WERI-Rb-1 (cell line): ENCODE measurements at regions not wholly inside any gene's neighbourhood (a gene's known extent, or its start where the extent isn't known, plus 50 kb on each side); places are given as distances from the start of the nearest gene placed in this dataset.

Source experiments
- DNase-seq: peaks from one replicate; pipeline ENCODE4 v3.0.0-alpha.2; 2020
- H3K27ac ChIP-seq: fragments of 250-450 bp; sonication (Bioruptor Pico); 2 replicates; pipeline ENCODE4 v1.5.1; 2020; ENCODE audit warnings: mild to moderate bottlenecking, moderate library complexity
- H3K27me3 ChIP-seq: fragments of 250-450 bp; sonication (Bioruptor Pico); 2 replicates; pipeline ENCODE4 v1.5.1; 2021; ENCODE audit warnings: mild to moderate bottlenecking, low read depth, moderate library complexity; ENCODE audit not compliant: insufficient read depth, severe bottlenecking
- H3K36me3 ChIP-seq: fragments of 250-450 bp; sonication (Bioruptor Pico); 2 replicates; pipeline ENCODE4 v1.5.1; 2020; ENCODE audit warnings: mild to moderate bottlenecking, moderate library complexity
- H3K4me3 ChIP-seq: 2 replicates; pipeline ENCODE4 v1.5.1; 2011; ENCODE audit warnings: low read depth, mild to moderate bottlenecking, control low read depth, low read length
- H3K9me3 ChIP-seq: fragments of 250-450 bp; sonication (Bioruptor Pico); 2 replicates; pipeline ENCODE4 v1.5.1; 2021; ENCODE audit warnings: mild to moderate bottlenecking, moderate library complexity; ENCODE audit not compliant: severe bottlenecking
- TF ChIP-seq, protein P1 (sequence below): IDR thresholded peaks from 2 replicates; pipeline ENCODE4 v1.5.1; 2011; ENCODE audit warnings: low read depth, mild to moderate bottlenecking, control low read depth, inconsistent platforms, low read length

GRCh38 chr3:178055939-178056338, 480.3 kb upstream of the KCNMB2 start:
- H3K4me3 ChIP-seq: no peak overlapping the region
- TF ChIP-seq, protein P1, sequence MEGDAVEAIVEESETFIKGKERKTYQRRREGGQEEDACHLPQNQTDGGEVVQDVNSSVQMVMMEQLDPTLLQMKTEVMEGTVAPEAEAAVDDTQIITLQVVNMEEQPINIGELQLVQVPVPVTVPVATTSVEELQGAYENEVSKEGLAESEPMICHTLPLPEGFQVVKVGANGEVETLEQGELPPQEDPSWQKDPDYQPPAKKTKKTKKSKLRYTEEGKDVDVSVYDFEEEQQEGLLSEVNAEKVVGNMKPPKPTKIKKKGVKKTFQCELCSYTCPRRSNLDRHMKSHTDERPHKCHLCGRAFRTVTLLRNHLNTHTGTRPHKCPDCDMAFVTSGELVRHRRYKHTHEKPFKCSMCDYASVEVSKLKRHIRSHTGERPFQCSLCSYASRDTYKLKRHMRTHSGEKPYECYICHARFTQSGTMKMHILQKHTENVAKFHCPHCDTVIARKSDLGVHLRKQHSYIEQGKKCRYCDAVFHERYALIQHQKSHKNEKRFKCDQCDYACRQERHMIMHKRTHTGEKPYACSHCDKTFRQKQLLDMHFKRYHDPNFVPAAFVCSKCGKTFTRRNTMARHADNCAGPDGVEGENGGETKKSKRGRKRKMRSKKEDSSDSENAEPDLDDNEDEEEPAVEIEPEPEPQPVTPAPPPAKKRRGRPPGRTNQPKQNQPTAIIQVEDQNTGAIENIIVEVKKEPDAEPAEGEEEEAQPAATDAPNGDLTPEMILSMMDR: no peak

GRCh38 chr3:178056868-178057267, 479.4 kb upstream of the KCNMB2 start:
- H3K27me3 ChIP-seq: no peaks in the 10 kb centered on the region
- H3K27ac ChIP-seq: no peak overlapping the region
- H3K9me3 ChIP-seq: no peaks in the 10 kb centered on the region
- H3K4me3 ChIP-seq: no peak overlapping the region
- TF ChIP-seq, protein P1: no peak
- no peaks in the 10 kb centered on the region for H3K36me3 ChIP-seq
- no peak for DNase-seq

More at GRCh38 chr3:178055939-178056338, 480.3 kb upstream of the KCNMB2 start:
- Histone ChIP-seq H3K9me3 (no peaks in the 10 kb centered on the region), H3K27ac (no peak overlapping the region), H3K36me3 (no peaks in the 10 kb centered on the region), H3K27me3 (no peaks in the 10 kb centered on the region)
- DNase-seq: no peak

DNA sequence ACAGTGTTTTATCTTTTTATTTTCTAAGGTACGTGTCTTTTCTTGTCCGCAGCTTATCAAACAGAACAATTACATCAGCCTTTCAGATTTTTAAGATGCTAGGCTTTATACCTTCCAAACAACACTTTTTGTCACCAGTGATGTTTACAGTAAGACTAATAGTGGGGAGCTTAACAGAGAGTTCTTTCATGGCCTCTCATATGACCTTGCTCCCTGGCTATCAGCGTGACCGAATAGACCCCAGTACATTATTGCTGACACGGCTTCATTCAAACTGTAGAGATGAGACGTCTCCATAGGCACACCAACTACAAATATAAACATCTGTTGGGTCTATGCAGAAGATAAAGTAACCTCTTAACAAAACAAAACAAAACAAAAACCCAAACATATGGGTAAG, 477.6 kb upstream of the KCNMB2 start:
- Histone ChIP-seq H3K36me3 (no peaks in the 10 kb centered on the region), H3K27me3 (no peaks in the 10 kb centered on the region), H3K27ac (no peak overlapping the region), H3K9me3 (no peaks in the 10 kb centered on the region), H3K4me3 (no peak overlapping the region)
- DNase-seq: no peak
- TF ChIP-seq, protein P1: no peak

DNA sequence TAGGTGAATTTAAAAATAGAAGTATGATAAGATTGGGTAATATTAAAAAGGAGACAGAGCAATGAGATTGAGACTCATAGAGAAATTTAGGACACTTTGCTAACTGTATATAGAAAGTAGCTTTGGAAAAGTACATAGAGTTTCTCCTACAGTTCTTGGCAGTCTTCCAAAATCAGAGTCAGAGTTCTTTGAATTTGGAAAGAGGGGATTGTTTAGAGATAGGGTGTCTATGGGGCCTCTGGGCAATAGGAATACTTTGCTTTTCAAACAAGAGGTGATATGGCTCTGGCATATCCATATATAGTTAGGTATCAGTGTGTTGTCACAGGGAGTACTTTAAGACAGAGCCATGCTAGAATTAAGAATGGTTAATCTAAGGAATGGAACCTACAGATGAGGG, 477.1 kb upstream of the KCNMB2 start:
- Histone ChIP-seq H3K4me3 (no peak overlapping the region), H3K27me3 (no peaks in the 10 kb centered on the region), H3K9me3 (no peaks in the 10 kb centered on the region), H3K27ac (no peak overlapping the region), H3K36me3 (no peaks in the 10 kb centered on the region)
- TF ChIP-seq, protein P1: no peak
- no peak for DNase-seq

DNA sequence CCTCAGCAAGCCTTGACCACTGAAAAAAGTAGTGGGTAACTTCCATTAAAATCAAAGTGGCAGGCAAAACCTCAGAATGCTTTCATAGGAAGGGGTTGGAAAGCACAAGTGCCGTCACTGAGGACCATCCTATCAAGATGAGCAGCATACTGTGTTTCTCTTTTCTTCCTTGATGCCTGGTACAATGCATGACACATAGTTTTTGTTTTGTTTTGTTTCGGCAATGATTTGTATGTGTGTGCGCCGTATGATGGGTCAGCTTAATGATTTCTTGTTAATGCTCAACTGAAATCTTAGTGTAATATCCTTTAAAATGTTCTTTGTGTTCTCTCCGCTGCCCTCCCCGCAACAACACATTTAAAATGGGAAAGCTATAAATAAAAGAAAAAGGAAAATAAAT, 476.4 kb upstream of the KCNMB2 start:
- DNase-seq: no peak
- Histone ChIP-seq H3K27me3 (no peaks in the 10 kb centered on the region), H3K36me3 (no peaks in the 10 kb centered on the region), H3K27ac (no peak overlapping the region), H3K4me3 (no peak overlapping the region), H3K9me3 (no peaks in the 10 kb centered on the region)
- TF ChIP-seq, protein P1: no peak

DNA sequence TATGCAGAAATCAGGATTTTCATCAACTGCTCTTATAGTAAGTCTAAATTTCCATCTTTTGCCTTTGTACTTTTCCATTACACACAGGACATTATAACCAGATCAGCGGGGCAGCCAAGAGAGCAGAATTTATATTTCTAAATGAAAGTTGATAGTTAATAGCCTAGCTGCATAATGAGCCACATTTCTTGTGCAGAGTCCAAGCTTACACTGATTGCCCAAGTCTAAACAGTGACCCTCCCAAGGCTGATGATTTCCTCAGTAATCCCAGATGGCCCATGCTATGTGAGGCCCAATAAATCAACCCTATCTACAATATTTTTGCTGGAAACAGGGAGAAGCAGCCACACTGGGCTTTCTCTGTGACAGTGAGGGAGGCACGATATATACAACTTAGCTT, 475.8 kb upstream of the KCNMB2 start:
- TF ChIP-seq, protein P1: no peak
- Histone ChIP-seq H3K36me3 (no peaks in the 10 kb centered on the region), H3K4me3 (no peak overlapping the region), H3K27ac (no peak overlapping the region), H3K27me3 (no peaks in the 10 kb centered on the region), H3K9me3 (no peaks in the 10 kb centered on the region)
- DNase-seq: no peak
